ENCODE measurements at regions not wholly inside any gene's neighbourhood (a gene's known extent, or its start where the extent isn't known, plus 50 kb on each side); places are given as distances from the start of the nearest gene placed in this dataset.

- Mint-ChIP-seq H3K4me3 (no peak overlapping the region), H3K9me3 (no peaks in the 10 kb centered on the region), H3K4me1 (ENCODE audit: low read depth) (no peaks in the 10 kb centered on the region), H3K27me3 (peaks cover 13% of the 10 kb centered on the region), H3K36me3 (no peaks in the 10 kb centered on the region), H3K27ac (no peak overlapping the region)
- DNase-seq: no peak
- intact Hi-C loops (cut with micrococcal nuclease): no loop called here
- CTCF ChIA-PET: no interaction called here
- POLR2A ChIA-PET: no interaction called here
Observed at GRCh38 chr22:22072169-22072836, 89.7 kb upstream of the TOP3B start.

DNA sequence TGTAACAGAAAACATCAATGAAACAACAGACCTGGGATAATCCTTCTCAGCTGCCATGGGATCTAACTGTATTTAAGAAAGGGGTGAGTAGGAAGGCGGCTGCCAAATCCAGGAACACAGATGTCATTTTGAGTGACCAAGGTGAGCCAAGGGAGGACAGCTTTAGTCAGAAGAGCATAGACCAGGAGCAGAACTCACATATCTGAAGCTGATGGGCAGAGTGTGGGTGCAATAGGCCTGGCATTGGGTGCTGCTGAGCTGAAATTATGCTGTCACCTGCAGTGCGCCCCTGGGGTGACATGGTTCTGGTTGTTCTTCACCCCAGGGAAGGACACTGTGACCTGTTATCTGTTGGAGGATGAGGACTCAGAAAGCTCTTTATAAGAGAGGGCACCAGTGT lies 88.9 kb upstream of the TOP3B start:
- POLR2A ChIA-PET: no interaction called here
- no peak overlapping the region for H3K27ac Mint-ChIP-seq
- no peaks in the 10 kb centered on the region for H3K36me3 Mint-ChIP-seq
- H3K4me3 Mint-ChIP-seq: no peak overlapping the region
- intact Hi-C loops (cut with micrococcal nuclease): no loop called here
- H3K27me3 Mint-ChIP-seq: peaks cover 7% of the 10 kb centered on the region
- DNase-seq: no peak
- no peaks in the 10 kb centered on the region for H3K9me3 Mint-ChIP-seq
- CTCF ChIA-PET: no interaction called here
- H3K4me1 Mint-ChIP-seq (ENCODE audit: low read depth): no peaks in the 10 kb centered on the region

DNA sequence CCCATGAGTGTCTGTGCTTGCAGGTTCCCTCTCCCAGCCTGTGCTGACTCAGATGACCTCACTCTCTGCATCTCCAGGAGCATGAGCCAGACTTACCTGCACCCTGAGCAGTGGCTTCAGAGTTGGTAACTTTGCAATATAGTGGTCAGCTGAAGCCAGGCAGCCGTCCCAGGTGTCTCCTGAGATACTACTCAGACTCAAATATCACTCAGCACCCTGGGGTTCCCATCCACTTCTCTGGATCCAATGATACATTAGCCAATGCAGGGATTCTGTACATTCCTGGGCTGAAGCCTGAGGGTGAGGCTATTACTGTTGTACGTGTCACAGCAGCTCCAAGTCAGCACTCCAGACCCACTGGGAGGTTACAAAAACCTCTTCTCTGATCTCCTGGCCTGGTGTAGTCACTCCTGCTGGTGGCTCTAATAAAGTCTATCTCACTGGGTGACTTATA lies 87.8 kb upstream of the TOP3B start:
- ChIA-PET CTCF (no interaction called here), POLR2A (no interaction called here)
- Mint-ChIP-seq H3K27ac (no peak overlapping the region), H3K9me3 (no peaks in the 10 kb centered on the region), H3K27me3 (peaks cover 4% of the 10 kb centered on the region), H3K4me1 (ENCODE audit: low read depth) (no peaks in the 10 kb centered on the region), H3K4me3 (no peak overlapping the region), H3K36me3 (no peaks in the 10 kb centered on the region)
- intact Hi-C loops (cut with micrococcal nuclease): no loop called here
- no peak for DNase-seq

GRCh38 chr22:22069450-22070370 lies 87.1 kb upstream of the TOP3B start:
- H3K4me1 Mint-ChIP-seq (ENCODE audit: low read depth): no peaks in the 10 kb centered on the region
- ChIA-PET POLR2A (no interaction called here), CTCF (no interaction called here)
- H3K27me3 Mint-ChIP-seq: peaks cover 4% of the 10 kb centered on the region
- no peaks in the 10 kb centered on the region for H3K36me3 Mint-ChIP-seq
- H3K4me3 Mint-ChIP-seq: no peak overlapping the region
- no peaks in the 10 kb centered on the region for H3K9me3 Mint-ChIP-seq
- intact Hi-C loops (cut with micrococcal nuclease): no loop called here
- DNase-seq: no peak
- H3K27ac Mint-ChIP-seq: no peak overlapping the region

DNA sequence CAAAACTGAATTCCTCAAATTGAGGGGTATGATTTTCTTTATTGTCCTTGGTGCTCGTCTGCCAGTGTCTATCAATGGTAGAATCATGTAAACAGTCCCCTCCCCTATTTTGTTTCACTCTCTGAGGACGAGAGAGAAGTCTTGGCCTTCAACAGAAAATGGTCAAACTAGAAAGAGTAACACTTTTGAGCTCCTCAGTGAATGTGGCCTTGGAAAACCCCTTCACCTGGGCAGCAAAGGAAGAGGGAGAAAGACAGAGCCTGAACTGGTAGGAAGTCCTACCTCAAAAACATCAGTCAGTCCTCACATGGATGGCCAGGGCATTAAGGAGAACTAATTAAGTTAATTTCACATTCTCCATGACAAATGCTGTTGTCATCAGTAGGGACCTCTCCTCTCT lies 86.1 kb upstream of the TOP3B start:
- POLR2A ChIA-PET: no interaction called here
- intact Hi-C loops (cut with micrococcal nuclease): no loop called here
- no peak for DNase-seq
- Mint-ChIP-seq H3K4me1 (ENCODE audit: low read depth) (no peaks in the 10 kb centered on the region), H3K27me3 (no peaks in the 10 kb centered on the region), H3K9me3 (no peaks in the 10 kb centered on the region), H3K4me3 (no peak overlapping the region), H3K36me3 (no peaks in the 10 kb centered on the region), H3K27ac (no peak overlapping the region)
- CTCF ChIA-PET: no interaction called here

- H3K4me1 Mint-ChIP-seq (ENCODE audit: low read depth): no peaks in the 10 kb centered on the region
- DNase-seq: no peak
- no peak overlapping the region for H3K27ac Mint-ChIP-seq
- H3K4me3 Mint-ChIP-seq: no peak overlapping the region
- intact Hi-C loops (cut with micrococcal nuclease): no loop called here
- H3K9me3 Mint-ChIP-seq: no peaks in the 10 kb centered on the region
- no peaks in the 10 kb centered on the region for H3K36me3 Mint-ChIP-seq
- ChIA-PET CTCF (interaction anchor here (1.4 kb wide), 1 partner anchor 96 kb away, joined by 3 read pairs; no protein-coding TSS in a partner anchor), POLR2A (no interaction called here)
- H3K27me3 Mint-ChIP-seq: no peaks in the 10 kb centered on the region
Observed at GRCh38 chr22:22068025-22068424, 85.4 kb upstream of the TOP3B start.

DNA sequence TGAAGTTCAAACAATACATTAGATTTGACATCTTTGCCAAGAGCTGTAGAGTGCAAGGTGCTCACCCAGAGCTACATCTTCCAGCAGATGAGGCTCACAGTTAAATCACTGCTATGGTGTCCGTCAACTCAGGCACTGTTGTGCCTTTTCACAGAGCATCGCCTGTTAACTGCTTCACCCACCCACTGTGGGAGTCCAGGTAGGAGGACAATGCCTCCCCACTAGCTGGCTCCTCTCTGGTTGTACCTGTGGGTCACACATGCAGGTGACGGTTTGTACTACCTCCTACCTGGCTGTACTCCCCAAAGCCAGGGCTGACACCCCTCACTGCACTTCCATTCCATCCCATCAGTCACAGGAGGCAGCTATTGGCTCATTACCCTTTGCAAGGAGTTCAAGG lies 84.6 kb upstream of the TOP3B start:
- no peaks in the 10 kb centered on the region for H3K9me3 Mint-ChIP-seq
- H3K27me3 Mint-ChIP-seq: no peaks in the 10 kb centered on the region
- no peak overlapping the region for H3K27ac Mint-ChIP-seq
- DNase-seq: no peak
- CTCF ChIA-PET: interaction anchor here (1.4 kb wide), 1 partner anchor 95 kb away, joined by 3 read pairs; no protein-coding TSS in a partner anchor
- H3K4me1 Mint-ChIP-seq (ENCODE audit: low read depth): no peaks in the 10 kb centered on the region
- no peaks in the 10 kb centered on the region for H3K36me3 Mint-ChIP-seq
- no peak overlapping the region for H3K4me3 Mint-ChIP-seq
- POLR2A ChIA-PET: no interaction called here
- intact Hi-C loops (cut with micrococcal nuclease): no loop called here

DNA sequence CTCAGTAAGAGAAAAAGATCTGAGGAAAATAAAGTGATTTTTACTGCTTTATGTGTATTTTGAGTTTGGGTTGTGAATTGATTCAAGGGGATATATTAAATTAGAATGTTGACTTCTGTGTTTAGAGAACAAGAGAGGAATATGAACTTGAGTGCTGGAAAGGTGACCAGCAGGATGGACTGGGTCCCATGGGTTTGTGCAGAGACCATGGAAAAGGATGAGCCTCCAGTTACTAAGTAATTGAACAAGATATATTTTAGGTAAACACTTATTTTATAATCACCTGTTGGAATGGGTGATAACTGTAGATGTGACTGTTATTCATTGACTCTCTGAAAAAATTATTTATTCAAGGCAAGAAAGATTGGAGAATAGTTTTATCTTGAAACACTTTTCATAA lies 82.0 kb upstream of the TOP3B start:
- no peak overlapping the region for H3K4me3 Mint-ChIP-seq
- H3K27me3 Mint-ChIP-seq: peaks cover 7% of the 10 kb centered on the region
- POLR2A ChIA-PET: no interaction called here
- H3K36me3 Mint-ChIP-seq: no peaks in the 10 kb centered on the region
- no peaks in the 10 kb centered on the region for H3K9me3 Mint-ChIP-seq
- intact Hi-C loops (cut with micrococcal nuclease): no loop called here
- DNase-seq: no peak
- CTCF ChIA-PET: no interaction called here
- no peak overlapping the region for H3K27ac Mint-ChIP-seq
- H3K4me1 Mint-ChIP-seq (ENCODE audit: low read depth): no peaks in the 10 kb centered on the region

DNA sequence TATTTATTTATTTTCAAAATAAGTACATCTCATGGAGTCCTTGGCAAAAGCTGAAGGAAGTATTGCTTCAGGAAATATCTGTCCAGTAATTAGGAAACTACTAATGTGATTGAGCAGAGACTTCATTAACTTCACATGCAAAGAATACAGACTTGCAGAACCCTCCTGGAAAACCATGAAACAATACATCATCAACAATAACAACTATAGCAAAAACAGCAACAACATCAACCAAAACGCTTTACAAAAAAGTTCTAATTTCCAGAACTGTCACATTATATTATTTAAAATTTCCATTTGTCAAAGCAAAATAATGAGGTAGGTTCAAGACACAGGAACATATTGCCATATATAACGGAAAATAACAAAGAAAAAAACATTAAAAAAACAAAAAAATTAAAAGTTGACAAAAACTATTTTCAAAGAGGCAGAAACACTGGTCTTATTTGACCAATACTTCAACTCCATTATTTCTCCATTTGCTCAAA lies 79.8 kb upstream of the TOP3B start:
- H3K36me3 Mint-ChIP-seq: no peaks in the 10 kb centered on the region
- intact Hi-C loops (cut with micrococcal nuclease): no loop called here

DNA sequence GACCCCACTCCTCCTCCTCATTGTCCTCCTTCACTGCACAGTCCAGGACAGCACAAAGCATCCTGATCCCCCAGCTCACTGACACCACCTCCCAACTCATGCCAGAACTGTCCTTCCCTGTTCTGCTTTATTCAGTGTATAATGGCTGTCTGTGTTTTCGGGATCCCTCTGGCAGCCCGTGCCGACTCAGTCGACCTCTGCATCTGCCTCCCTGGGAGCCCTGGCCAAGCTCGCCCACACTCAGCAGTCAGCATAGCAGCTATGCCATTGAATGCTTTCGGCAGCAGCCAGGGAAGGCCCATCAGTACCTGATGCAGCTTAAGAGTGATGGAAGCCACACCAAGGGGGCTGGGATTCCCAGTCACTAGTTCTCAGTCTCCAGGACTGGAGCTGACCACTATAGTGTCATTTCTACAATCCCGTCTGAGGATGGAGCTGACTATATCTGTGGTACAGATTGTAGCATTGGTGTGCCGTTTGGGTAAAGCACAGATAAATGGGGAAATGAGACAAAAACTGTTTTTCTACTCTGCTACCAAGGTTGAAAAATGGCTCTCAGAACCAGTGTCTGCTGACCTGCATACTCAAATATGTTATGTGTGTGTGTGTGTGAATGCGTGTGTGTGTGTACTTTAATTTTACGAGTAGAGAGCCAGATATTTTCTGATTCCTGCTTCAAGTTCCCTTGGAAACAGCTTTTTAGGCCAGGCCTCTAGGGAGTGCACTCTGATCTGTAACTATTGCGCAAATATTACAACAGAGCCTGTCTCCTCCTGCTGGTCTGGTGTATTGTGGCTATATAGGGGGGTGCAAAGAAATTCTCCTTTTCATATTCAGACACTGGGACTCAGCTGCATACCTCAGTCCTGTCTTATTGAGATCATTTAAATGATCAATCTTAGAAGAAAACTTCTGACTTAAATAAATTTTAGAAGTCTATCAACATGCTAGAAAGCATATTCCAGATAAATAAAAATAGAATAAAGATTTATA lies 78.8 kb upstream of the TOP3B start:
- intact Hi-C loops (cut with micrococcal nuclease): no loop called here

More for the DNA sequence above, 79.8 kb upstream of the TOP3B start:
- Mint-ChIP-seq H3K9me3 (no peaks in the 10 kb centered on the region), H3K27ac (no peak overlapping the region), H3K27me3 (peaks cover 23% of the 10 kb centered on the region), H3K4me1 (ENCODE audit: low read depth) (no peaks in the 10 kb centered on the region), H3K4me3 (no peak overlapping the region)
- POLR2A ChIA-PET: no interaction called here
- CTCF ChIA-PET: interaction anchor here (1.2 to 2.1 kb wide), 2 partner anchors 14 to 90 kb away, joined by 6 to 8 read pairs; no protein-coding TSS in a partner anchor
- DNase-seq: no peak

DNA sequence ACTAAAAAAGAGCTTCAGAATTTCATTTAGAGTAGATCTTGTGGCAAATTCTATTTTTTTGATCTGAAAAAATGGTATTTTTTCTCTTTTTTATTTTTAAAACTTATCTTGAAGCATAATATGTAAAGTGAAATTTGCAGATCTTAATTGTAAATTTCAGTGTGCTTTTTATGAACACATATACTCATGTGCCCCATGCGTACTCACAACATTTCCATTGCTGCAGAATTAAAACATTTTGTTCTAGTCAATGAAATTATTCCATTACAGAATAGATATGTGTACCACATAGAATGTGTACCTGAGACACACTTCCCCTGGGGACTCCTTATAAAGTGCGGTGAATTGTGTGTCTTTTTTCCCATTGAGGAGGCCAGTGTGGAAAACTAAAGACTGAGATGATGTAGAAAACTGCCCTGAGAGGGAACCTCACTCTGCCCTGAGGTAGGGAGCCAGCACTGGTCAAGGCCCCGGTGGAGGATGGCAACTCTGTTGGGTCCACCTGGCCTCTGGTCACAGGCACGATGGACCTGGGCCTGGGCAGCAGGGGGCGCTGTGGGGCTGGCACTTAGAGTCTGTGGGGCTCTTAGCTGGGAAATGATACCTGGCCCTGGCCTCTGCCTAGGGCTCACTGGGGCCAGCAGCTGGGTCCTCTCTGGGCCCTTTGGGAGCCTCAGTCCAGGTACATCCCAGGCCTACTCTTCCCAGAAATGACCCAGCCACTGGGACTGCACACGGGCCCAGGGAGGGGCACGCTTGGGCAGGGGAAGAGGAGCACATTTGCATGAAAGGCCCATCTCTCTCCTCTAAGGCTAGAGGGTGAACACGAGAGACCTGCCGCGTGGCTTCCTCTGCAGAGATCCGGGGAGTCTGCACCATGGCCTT lies 77.9 kb upstream of the TOP3B start:
- intact Hi-C loops (cut with micrococcal nuclease): no loop called here
- H3K4me3 Mint-ChIP-seq: no peak overlapping the region

More for the DNA sequence above, 78.8 kb upstream of the TOP3B start:
- Mint-ChIP-seq H3K36me3 (no peaks in the 10 kb centered on the region), H3K9me3 (no peaks in the 10 kb centered on the region), H3K4me1 (ENCODE audit: low read depth) (no peaks in the 10 kb centered on the region), H3K27me3 (peaks cover 25% of the 10 kb centered on the region), H3K27ac (no peak overlapping the region), H3K4me3 (no peak overlapping the region)
- no peak for DNase-seq
- CTCF ChIA-PET: interaction anchor here (0.6 to 2.1 kb wide), 14 partner anchors 13 to 117 kb away, joined by 3 to 8 read pairs (median 4); partner anchors contain the start of gene PPM1F
- POLR2A ChIA-PET: no interaction called here

More for the DNA sequence above, 77.9 kb upstream of the TOP3B start:
- peak; percentile 75 for DNase-seq
- H3K27me3 Mint-ChIP-seq: peaks cover 27% of the 10 kb centered on the region
- ChIA-PET POLR2A (no interaction called here), CTCF (interaction anchor here (0.6 to 2.1 kb wide), 16 partner anchors 12 to 280 kb away, joined by 3 to 8 read pairs (median 3); partner anchors contain the start of gene PPM1F)
- H3K36me3 Mint-ChIP-seq: no peaks in the 10 kb centered on the region
- no peak overlapping the region for H3K27ac Mint-ChIP-seq
- H3K4me1 Mint-ChIP-seq (ENCODE audit: low read depth): no peaks in the 10 kb centered on the region
- no peaks in the 10 kb centered on the region for H3K9me3 Mint-ChIP-seq
